ENCODE measurements at regions not wholly inside any gene's neighbourhood (a gene's known extent, or its start where the extent isn't known, plus 50 kb on each side); places are given as distances from the start of the nearest gene placed in this dataset.
"Not testable (repeated sequence)": the region's sequence is repeated elsewhere in the genome, so short reads cannot be mapped to it uniquely, and the experiment has no call there.

- DNase-seq: no peak
These were observed 72.8 kb upstream of the ZNF280D start for GRCh38 chr15:56806148-56806536.

GRCh38 chr15:56805466-56806147 is 72.3 kb upstream of the ZNF280D start:
- DNase-seq: no peak

GRCh38 chr15:56804938-56805337 is 71.6 kb upstream of the ZNF280D start:
- DNase-seq: no peak

GRCh38 chr15:56804279-56804678 is 71.0 kb upstream of the ZNF280D start:
- no peak for DNase-seq

GRCh38 chr15:56802161-56802560 is 68.9 kb upstream of the ZNF280D start:
- no peak for DNase-seq

- no peak for DNase-seq
These were observed 65.3 kb upstream of the ZNF280D start for GRCh38 chr15:56798639-56799038.

GRCh38 chr15:56797720-56798275 is 64.5 kb upstream of the ZNF280D start:
- DNase-seq: no peak

GRCh38 chr15:56795502-56795901 is 62.2 kb upstream of the ZNF280D start:
- no peak for DNase-seq

GRCh38 chr15:56794553-56795329 is 61.4 kb upstream of the ZNF280D start:
- no peak for DNase-seq

GRCh38 chr15:56794165-56794552 is 60.9 kb upstream of the ZNF280D start:
- DNase-seq: no peak

GRCh38 chr15:56792211-56792610 is 58.9 kb upstream of the ZNF280D start:
- DNase-seq: no peak

GRCh38 chr15:56791521-56791920 is 58.2 kb upstream of the ZNF280D start:
- not testable (repeated sequence) for DNase-seq

- DNase-seq: no peak
These were observed 55.0 kb upstream of the ZNF280D start for GRCh38 chr15:56788359-56788758.

- DNase-seq: no peak
These were observed 53.7 kb upstream of the ZNF280D start for GRCh38 chr15:56786966-56787365.

- DNase-seq: no peak
These were observed 50.8 kb upstream of the ZNF280D start for GRCh38 chr15:56783857-56784661.

GRCh38 chr15:56783156-56783856 is 50.0 kb upstream of the ZNF280D start:
- DNase-seq: no peak

Measured in islet precursor cell (in vitro differentiated cells).